ENCODE measurements at regions not wholly inside any gene's neighbourhood (a gene's known extent, or its start where the extent isn't known, plus 50 kb on each side); places are given as distances from the start of the nearest gene placed in this dataset.

GRCh38 chr5:14967166-14967565 lies 95.6 kb upstream of the ANKH start:
- DNase-seq: no peak

GRCh38 chr5:14965815-14966214 lies 94.2 kb upstream of the ANKH start:
- DNase-seq: no peak

- no peak for DNase-seq
Measured at GRCh38 chr5:14962604-14963003, 91.0 kb upstream of the ANKH start.

GRCh38 chr5:14960120-14960462 lies 88.5 kb upstream of the ANKH start:
- DNase-seq: no peak

GRCh38 chr5:14959399-14960119 lies 88.0 kb upstream of the ANKH start:
- DNase-seq: no peak

GRCh38 chr5:14958188-14958587 lies 86.6 kb upstream of the ANKH start:
- no peak for DNase-seq

- no peak for DNase-seq
Measured at GRCh38 chr5:14956423-14957046, 85.0 kb upstream of the ANKH start.

GRCh38 chr5:14954616-14955343 lies 83.2 kb upstream of the ANKH start:
- no peak for DNase-seq

GRCh38 chr5:14954216-14954615 lies 82.6 kb upstream of the ANKH start:
- no peak for DNase-seq

GRCh38 chr5:14953075-14953607 lies 81.6 kb upstream of the ANKH start:
- DNase-seq: no peak

- no peak for DNase-seq
Measured at GRCh38 chr5:14948383-14948782, 76.8 kb upstream of the ANKH start.

- DNase-seq: peak in 1 of 2 experiments; percentile 66
Measured at GRCh38 chr5:14946815-14947620, 75.4 kb upstream of the ANKH start.

- no peak for DNase-seq
Measured at GRCh38 chr5:14945450-14945849, 73.9 kb upstream of the ANKH start.

GRCh38 chr5:14944996-14945395 lies 73.4 kb upstream of the ANKH start:
- no peak for DNase-seq

- DNase-seq: no peak
Measured at GRCh38 chr5:14944350-14944739, 72.8 kb upstream of the ANKH start.

- DNase-seq: no peak
Measured at GRCh38 chr5:14942212-14942611, 70.6 kb upstream of the ANKH start.

GRCh38 chr5:14937254-14937653 lies 65.7 kb upstream of the ANKH start:
- no peak for DNase-seq

- no peak for DNase-seq
Measured at GRCh38 chr5:14936588-14936987, 65.0 kb upstream of the ANKH start.

GRCh38 chr5:14935341-14935740 lies 63.8 kb upstream of the ANKH start:
- no peak for DNase-seq

GRCh38 chr5:14932902-14933469 lies 61.4 kb upstream of the ANKH start:
- DNase-seq: no peak

- no peak for DNase-seq
Measured at GRCh38 chr5:14930486-14930885, 58.9 kb upstream of the ANKH start.

GRCh38 chr5:14929293-14930065 lies 57.9 kb upstream of the ANKH start:
- no peak for DNase-seq
